Upper lobe of right lung (tissue), 1 donor: ENCODE measurements at regions not wholly inside any gene's neighbourhood (a gene's known extent, or its start where the extent isn't known, plus 50 kb on each side); places are given as distances from the start of the nearest gene placed in this dataset.

Source experiments
- ATAC-seq: fragments of 200-7000 bp; cut with Tn5 transposase; one replicate; pipeline ENCODE4 v1.9.1; 2020; ENCODE audit warnings: mild to moderate bottlenecking, moderate library complexity
- DNase-seq: peaks from one replicate; pipeline ENCODE4 v3.0.0-alpha.2; 2020
- H3K27ac ChIP-seq: fragments of 200-600 bp; one replicate; pipeline ENCODE4 v1.8.0; 2022
- H3K27me3 ChIP-seq: fragments of 200-600 bp; one replicate; pipeline ENCODE4 v1.8.0; 2022; ENCODE audit warnings: mild to moderate bottlenecking
- H3K36me3 ChIP-seq: fragments of 200-600 bp; one replicate; pipeline ENCODE4 v1.8.0; 2022
- H3K4me1 ChIP-seq: fragments of 200-600 bp; one replicate; pipeline ENCODE4 v1.8.0; 2022
- H3K4me3 ChIP-seq: fragments of 200-600 bp; one replicate; pipeline ENCODE4 v1.8.0; 2022; ENCODE audit warnings: mild to moderate bottlenecking
- H3K9me3 ChIP-seq: fragments of 200-600 bp; one replicate; pipeline ENCODE4 v1.8.0; 2022
- CTCF ChIP-seq: fragments of 200-600 bp; IDR thresholded peaks from one replicate; pipeline ENCODE4 v1.8.0; 2022; ENCODE audit warnings: antibody characterized with exemption
- intact Hi-C: fragments of 100-400 bp; cut with DNase I; formaldehyde crosslinking; loops from one replicate; pipeline ENCODE4 v1.11.0; 2022
- donor health status: DM: no; HTN: yes; CAD: no; lungs with severe emphysema.

DNA sequence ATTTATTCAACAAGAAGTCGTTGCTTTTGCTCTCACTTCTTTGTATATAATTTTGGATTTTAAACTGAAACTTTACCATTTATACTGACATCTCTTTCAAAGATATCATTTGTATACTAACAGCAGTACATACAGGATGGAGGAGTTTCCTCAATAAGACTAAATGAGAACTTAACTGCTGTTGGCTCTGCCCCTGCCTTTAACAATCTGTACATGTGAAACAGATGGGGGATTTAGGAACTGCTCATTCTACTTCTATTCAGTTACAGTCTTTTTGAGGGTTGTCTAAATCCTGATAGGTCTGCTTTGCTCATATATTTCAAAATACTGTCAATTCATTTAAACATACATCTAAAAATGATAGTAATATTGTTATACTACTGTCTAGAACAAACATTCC lies 663.2 kb downstream of the ADGRL2 start:
- no peak for DNase-seq
- no peak overlapping the region for H3K4me3 ChIP-seq
- intact Hi-C loops: no loop called here
- H3K27ac ChIP-seq: no peak overlapping the region
- TF ChIP-seq CTCF: no peak
- H3K27me3 ChIP-seq: no peaks in the 10 kb centered on the region
- peaks cover 16% of the 10 kb centered on the region for H3K4me1 ChIP-seq
- no peak for ATAC-seq
- H3K36me3 ChIP-seq: no peaks in the 10 kb centered on the region
- no peaks in the 10 kb centered on the region for H3K9me3 ChIP-seq

- no peaks in the 10 kb centered on the region for H3K9me3 ChIP-seq
- peaks cover 16% of the 10 kb centered on the region for H3K4me1 ChIP-seq
- no peaks in the 10 kb centered on the region for H3K27me3 ChIP-seq
- ATAC-seq: no peak
- no peak overlapping the region for H3K4me3 ChIP-seq
- H3K27ac ChIP-seq: no peak overlapping the region
- no peaks in the 10 kb centered on the region for H3K36me3 ChIP-seq
- no peak for DNase-seq
- intact Hi-C loops: no loop called here
- no peak for TF ChIP-seq CTCF
Observed at GRCh38 chr1:82462366-82462765, 661.6 kb downstream of the ADGRL2 start.

DNA sequence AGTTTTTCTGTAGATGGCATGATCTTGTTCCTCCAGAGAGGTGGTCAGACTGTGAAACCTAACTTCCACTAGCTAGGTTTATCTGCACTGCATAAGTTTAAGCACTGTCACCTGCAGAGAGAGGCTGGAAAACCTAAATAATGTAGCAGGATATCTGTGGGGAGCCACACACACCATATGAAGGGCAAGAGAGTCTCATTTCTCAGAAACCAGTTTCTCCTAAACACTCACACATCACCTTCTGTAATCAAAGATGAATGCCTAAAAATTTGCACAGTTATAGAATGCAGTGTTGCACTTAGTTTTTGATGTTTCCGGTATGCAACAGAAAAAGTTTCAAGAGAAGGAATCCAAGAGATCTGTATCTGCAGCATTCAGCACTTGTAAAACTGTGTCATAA lies 654.6 kb downstream of the ADGRL2 start:
- TF ChIP-seq CTCF: no peak
- no peak for ATAC-seq
- no peak overlapping the region for H3K4me3 ChIP-seq

DNA sequence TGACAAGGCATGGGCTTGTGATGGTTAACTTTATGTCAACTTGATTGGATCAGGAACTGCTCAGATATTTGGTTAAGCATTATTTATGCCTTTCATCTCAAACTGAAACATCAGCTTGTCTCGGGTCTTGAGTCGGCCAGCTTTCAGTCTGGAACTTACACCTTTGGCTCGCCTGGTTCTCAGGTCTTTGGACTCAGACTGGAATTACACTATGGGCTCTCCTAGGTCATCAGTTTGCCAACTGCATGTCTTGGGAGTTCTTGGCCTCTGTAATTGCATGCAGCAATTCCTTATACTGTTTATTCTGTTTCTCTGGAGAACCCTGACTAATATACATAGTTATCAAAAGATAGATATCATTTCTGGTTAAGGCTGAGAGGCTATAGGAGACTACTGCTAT lies 653.7 kb downstream of the ADGRL2 start:
- ATAC-seq: no peak
- Histone ChIP-seq H3K4me3 (no peak overlapping the region), H3K36me3 (no peaks in the 10 kb centered on the region), H3K9me3 (peaks cover 10% of the 10 kb centered on the region), H3K27me3 (no peaks in the 10 kb centered on the region), H3K27ac (no peak overlapping the region), H3K4me1 (no peaks in the 10 kb centered on the region)
- TF ChIP-seq CTCF: no peak
- no peak for DNase-seq
- intact Hi-C loops: no loop called here

More for the DNA sequence above, 654.6 kb downstream of the ADGRL2 start:
- Histone ChIP-seq H3K9me3 (peaks cover 10% of the 10 kb centered on the region), H3K36me3 (no peaks in the 10 kb centered on the region), H3K27ac (no peak overlapping the region), H3K4me1 (no peaks in the 10 kb centered on the region), H3K27me3 (no peaks in the 10 kb centered on the region)
- intact Hi-C loops: no loop called here
- DNase-seq: no peak

DNA sequence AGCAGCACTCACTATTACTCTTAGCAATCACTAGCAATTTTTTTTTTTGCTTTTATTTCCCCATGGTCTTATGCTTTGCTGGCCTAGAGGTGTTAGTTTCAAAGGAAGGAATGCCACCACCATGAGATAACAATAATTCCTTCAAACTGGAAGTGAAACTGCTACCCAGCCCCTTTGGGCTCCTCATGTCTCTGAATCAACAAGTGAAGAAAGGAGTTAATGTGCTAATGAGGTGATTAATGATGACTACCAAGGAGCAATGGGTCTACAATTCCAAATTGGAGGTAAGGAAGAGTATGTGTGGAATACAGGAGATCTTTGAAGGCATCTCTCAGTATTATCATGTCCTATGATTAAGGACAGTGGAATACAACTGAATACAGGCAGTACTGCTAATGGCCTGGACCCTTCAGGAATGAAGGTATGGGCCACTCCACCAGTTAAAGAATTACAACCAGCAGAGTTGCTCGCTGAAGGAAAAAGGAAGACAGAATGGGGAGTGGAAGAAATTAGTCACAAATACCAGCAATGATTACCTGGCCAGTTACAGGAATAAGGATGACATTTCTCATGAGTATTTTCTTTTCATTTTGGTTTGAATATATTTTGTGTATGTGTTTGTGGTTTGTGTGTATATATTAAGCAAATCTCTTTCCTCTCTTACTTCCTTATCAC lies 652.9 kb downstream of the ADGRL2 start:
- intact Hi-C loops: no loop called here
- Histone ChIP-seq H3K36me3 (no peaks in the 10 kb centered on the region), H3K4me3 (no peak overlapping the region), H3K9me3 (peaks cover 10% of the 10 kb centered on the region), H3K4me1 (no peaks in the 10 kb centered on the region), H3K27me3 (no peaks in the 10 kb centered on the region), H3K27ac (no peak overlapping the region)
- DNase-seq (no peak), ATAC-seq (no peak)
- TF ChIP-seq CTCF: no peak

GRCh38 chr1:82452096-82452495 lies 651.4 kb downstream of the ADGRL2 start:
- Histone ChIP-seq H3K4me1 (no peaks in the 10 kb centered on the region), H3K27me3 (no peaks in the 10 kb centered on the region), H3K27ac (no peak overlapping the region), H3K9me3 (peaks cover 10% of the 10 kb centered on the region), H3K36me3 (no peaks in the 10 kb centered on the region), H3K4me3 (no peak overlapping the region)
- no peak for TF ChIP-seq CTCF
- DNase-seq (no peak), ATAC-seq (no peak)
- intact Hi-C loops: no loop called here
